GM12878 (cell line): ENCODE measurements at regions not wholly inside any gene's neighbourhood (a gene's known extent, or its start where the extent isn't known, plus 50 kb on each side); places are given as distances from the start of the nearest gene placed in this dataset.

ENCODE experiments used
- ATAC-seq: fragments of 200-7000 bp; cut with Tn5 transposase; 3 replicates; pipeline ENCODE4 v1.9.1; 2020; ENCODE audit warnings: mild to moderate bottlenecking, moderate library complexity
- BruUV-seq: library from RNA; stranded (reverse); fragments of 400-500 nt; replicated peaks from 2 replicates; lab custom pipeline; 2021; lab: Mats Ljungman, UMichigan
- CTCF ChIA-PET: fragments of 300-600 bp; sonication (Branson Sonifier 250); formaldehyde crosslinking; extraction: SDS; loops from one replicate; lab custom pipeline; 2021; ENCODE audit warnings: inconsistent platforms; lab: Yijun Ruan, JAX
- POLR2A ChIA-PET: fragments of 350-600 bp; formaldehyde crosslinking; extraction: SDS; loops from one replicate; lab custom pipeline; 2021; ENCODE audit warnings: inconsistent platforms; lab: Charles Lee
- RAD21 ChIA-PET: fragments of 300-600 bp; sonication (Branson Sonifier 250); formaldehyde crosslinking; loops from one replicate; lab custom pipeline; 2023; ENCODE audit warnings: antibody characterized with exemption; ENCODE audit not compliant: unreplicated experiment; lab: Charles Lee
- SMC1A ChIA-PET: fragments of 300-600 bp; sonication (Branson Sonifier 250); formaldehyde crosslinking; loops from one replicate; lab custom pipeline; 2023; ENCODE audit not compliant: unreplicated experiment, uncharacterized antibody; lab: Charles Lee
- DNase-seq: peaks from one replicate; pipeline ENCODE4 v3.0.0-alpha.2; 2011; ENCODE audit warnings: low read depth, low spot score
- FAIRE-seq: peaks from 3 replicates; lab custom pipeline; 2011; peaks lifted over from hg19 to GRCh38; lab: Jason Lieb, UNC
- H2AFZ ChIP-seq: 2 replicates; pipeline ENCODE4 v1.6.0; 2011; ENCODE audit warnings: low read depth, low read length, control low read depth; ENCODE audit not compliant: control insufficient read depth
- H3K27ac ChIP-seq: 2 replicates; pipeline ENCODE4 v1.5.1; 2011; ENCODE audit warnings: control low read depth; ENCODE audit not compliant: control insufficient read depth, insufficient read depth
- H3K27me3 ChIP-seq, 2 experiments: replicated peaks in 1 of 2; 2 replicates each; pipeline versions ENCODE4 v1.6.0 to v1.6.1; 2011; ENCODE audit warnings: low read length in 1 of 2; ENCODE audit not compliant: control insufficient read depth in 2 of 2, insufficient read depth in 2 of 2
- H3K36me3 ChIP-seq, 2 experiments: 2 replicates each; pipeline ENCODE4 v1.5.1; 2011; ENCODE audit warnings: low read length in 1 of 2; ENCODE audit not compliant: control insufficient read depth in 2 of 2, insufficient read depth in 2 of 2
- H3K4me1 ChIP-seq: 2 replicates; pipeline ENCODE4 v1.6.1; 2011; ENCODE audit warnings: mild to moderate bottlenecking, low read length, moderate library complexity, mixed read lengths; ENCODE audit not compliant: control insufficient read depth, insufficient read depth
- H3K4me2 ChIP-seq: 2 replicates; pipeline ENCODE4 v1.6.0; 2011; ENCODE audit warnings: control low read depth; ENCODE audit not compliant: control insufficient read depth, insufficient read depth
- H3K4me3 ChIP-seq: fragments of 200-600 bp; sonication (generic); 2 replicates; pipeline ENCODE4 v1.5.1; 2016
- H3K79me2 ChIP-seq: 2 replicates; pipeline ENCODE4 v1.6.0; 2011; ENCODE audit warnings: low read length; ENCODE audit not compliant: control insufficient read depth, insufficient read depth
- H3K9ac ChIP-seq: 2 replicates; pipeline ENCODE4 v1.8.0; 2011; ENCODE audit warnings: low read length, control low read depth, mixed read lengths; ENCODE audit not compliant: control insufficient read depth, insufficient read depth
- H3K9me3 ChIP-seq: replicated peaks from 3 replicates; pipeline ENCODE4 v1.5.1; 2011; ENCODE audit warnings: mild to moderate bottlenecking, low read length; ENCODE audit not compliant: control insufficient read depth, insufficient read depth
- H4K20me1 ChIP-seq: 2 replicates; pipeline ENCODE4 v1.6.0; 2011; ENCODE audit not compliant: control insufficient read depth, insufficient read depth
- ATF7 ChIP-seq: fragments of 450-650 bp; IDR thresholded peaks from 2 replicates; pipeline ENCODE4 v1.6.1; 2016; ENCODE audit warnings: low read depth, mild to moderate bottlenecking
- BCL11A ChIP-seq: IDR thresholded peaks from 2 replicates; pipeline ENCODE4 v1.6.1; 2011; ENCODE audit warnings: low read depth, low read length
- BHLHE40 ChIP-seq, 2 experiments: fragments of 450-650 bp in 1 of 2; IDR thresholded peaks; 2 replicates each; pipeline ENCODE4 v1.6.1; 2011 to 2017; ENCODE audit warnings: low read depth in 2 of 2, borderline replicate concordance in 1 of 2, improper control_type of control experiment in 1 of 2, low read length in 1 of 2, mild to moderate bottlenecking in 1 of 2
- EGR1 ChIP-seq, 2 experiments: IDR thresholded peaks; 1 replicate in 1 of 2; 2 replicates in 1 of 2; pipeline ENCODE4 v1.6.1; 2011 to 2012; ENCODE audit warnings: low read depth in 2 of 2, low read length in 2 of 2, borderline replicate concordance in 1 of 2, mild to moderate bottlenecking in 1 of 2, moderate library complexity in 1 of 2
- GABPA ChIP-seq: IDR thresholded peaks from 2 replicates; pipeline ENCODE4 v1.6.1; 2014; ENCODE audit warnings: antibody characterized with exemption, low read depth, mild to moderate bottlenecking, inconsistent platforms
- HDGF ChIP-seq: fragments of 450-650 bp; IDR thresholded peaks from 2 replicates; pipeline ENCODE4 v1.6.1; 2016; ENCODE audit warnings: antibody characterized with exemption
- IRF4 ChIP-seq: IDR thresholded peaks from 2 replicates; pipeline ENCODE4 v1.6.1; 2011; ENCODE audit warnings: low read depth, low read length
- JUNB ChIP-seq: IDR thresholded peaks from 2 replicates; pipeline ENCODE4 v1.6.1; 2016; ENCODE audit warnings: antibody characterized with exemption, mild to moderate bottlenecking
- MYC ChIP-seq: IDR thresholded peaks from 2 replicates; pipeline ENCODE4 v1.6.1; 2011; ENCODE audit warnings: mild to moderate bottlenecking, low read length, moderate library complexity, inconsistent platforms; ENCODE audit not compliant: insufficient read depth, insufficient replicate concordance, insufficient read length, severe bottlenecking
- NFXL1 ChIP-seq: fragments of 450-650 bp; IDR thresholded peaks from 2 replicates; pipeline ENCODE4 v1.6.1; 2017; ENCODE audit warnings: antibody characterized with exemption, mild to moderate bottlenecking, borderline replicate concordance
- NRF1 ChIP-seq: conservative IDR thresholded peaks from 2 replicates; pipeline ENCODE4 v1.6.1; 2011; ENCODE audit warnings: mild to moderate bottlenecking, low read depth, low read length, improper control_type of control experiment
- RAD51 ChIP-seq: fragments of 450-650 bp; IDR thresholded peaks from 2 replicates; pipeline ENCODE4 v1.6.1; 2016; ENCODE audit warnings: moderate library complexity, mild to moderate bottlenecking, inconsistent platforms
- SREBF2 ChIP-seq: IDR thresholded peaks from 2 replicates; pipeline ENCODE4 v1.6.1; 2012; ENCODE audit warnings: mild to moderate bottlenecking, low read length
- SUPT20H ChIP-seq: IDR thresholded peaks from 2 replicates; pipeline ENCODE4 v1.6.1; 2011; ENCODE audit warnings: low read depth, mild to moderate bottlenecking, low read length, moderate library complexity, borderline replicate concordance; ENCODE audit not compliant: control insufficient read depth
- SUZ12 ChIP-seq: fragments of 200-600 bp; sonication (generic); IDR thresholded peaks from one replicate; pipeline ENCODE4 v1.6.1; 2018; ENCODE audit warnings: antibody characterized with exemption, mild to moderate bottlenecking; ENCODE audit not compliant: unreplicated experiment
- ZNF217 ChIP-seq: fragments of 450-650 bp; IDR thresholded peaks from 2 replicates; pipeline ENCODE4 v1.6.1; 2017; ENCODE audit warnings: antibody characterized with exemption, mild to moderate bottlenecking
- WGBS: methylation state at CpG from one replicate; pipeline ENCODE4 v1.1.6; 2016; ENCODE audit warnings: low lambda C conversion rate; ENCODE audit not compliant: insufficient replicate concordance, insufficient coverage; ENCODE audit errors: missing lambda C conversion rate; 5-methylcytosine and 5-hydroxymethylcytosine counted together
- in situ Hi-C: fragments of 300-500 bp; cut with MboI; formaldehyde crosslinking; loops from 9 replicates; pipeline ENCODE4 v1.14.3; 2018; ENCODE audit warnings: mixed read lengths
- intact Hi-C: fragments of 100-400 bp; cut with micrococcal nuclease; formaldehyde crosslinking; loops from one replicate; pipeline ENCODE4 v1.14.2; 2022; ENCODE audit not compliant: unreplicated experiment
- TF ChIP-seq, protein P1 (sequence below): IDR thresholded peaks from 2 replicates; pipeline ENCODE4 v1.6.1; 2012; ENCODE audit warnings: low read depth, low read length, improper control_type of control experiment

DNA sequence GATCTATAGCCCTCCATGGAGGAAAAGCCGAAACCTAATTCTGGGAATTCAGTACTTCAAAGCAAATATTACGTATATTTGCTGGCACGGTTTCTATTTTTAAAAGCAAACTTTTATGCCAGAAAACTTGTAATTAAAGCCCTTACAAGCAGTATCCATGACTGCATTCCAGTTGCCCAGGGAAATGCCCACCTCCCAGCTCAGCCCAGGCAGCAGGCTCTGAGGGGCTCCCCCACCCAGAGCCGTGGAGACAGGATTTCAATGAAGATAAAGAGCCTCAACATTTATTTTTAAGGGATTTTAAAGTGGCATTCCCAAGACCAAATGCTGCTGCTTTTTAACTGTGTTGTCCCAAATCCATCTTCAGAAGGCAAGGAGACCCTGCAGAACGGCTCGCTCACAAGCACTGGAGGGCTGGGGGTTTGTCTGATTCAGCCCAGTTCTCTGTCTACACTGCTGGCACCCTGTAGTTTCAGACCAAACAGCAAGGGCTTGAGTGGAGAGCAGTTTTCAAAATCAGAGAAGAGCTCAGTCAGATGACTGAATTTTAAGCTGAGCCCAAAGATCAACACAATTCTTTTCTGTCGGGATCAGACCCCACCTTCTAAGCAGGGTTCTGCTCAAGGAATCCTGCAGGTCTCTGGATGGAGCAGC lies 105.1 kb downstream of the KCNF1 start:
- Histone ChIP-seq H3K4me1 (no peaks in the 10 kb centered on the region), H3K36me3 (no peaks in the 10 kb centered on the region), H3K4me3 (no peak overlapping the region), H4K20me1 (no peaks in the 10 kb centered on the region), H3K27me3 (peaks cover 0 to 4% of the 10 kb centered on the region in 2 experiments; a peak in 2 of 4 replicates), H2AFZ (no peak overlapping the region), H3K79me2 (no peaks in the 10 kb centered on the region), H3K4me2 (no peak overlapping the region), H3K9ac (no peak overlapping the region), H3K9me3 (no peaks in the 10 kb centered on the region), H3K27ac (no peak overlapping the region)
- ChIA-PET CTCF (interaction anchor here (1.6 kb wide), 1 partner anchor 115 kb away, joined by 6 read pairs; no protein-coding TSS in a partner anchor), POLR2A (no interaction called here), SMC1A (no interaction called here), RAD21 (no interaction called here)
- no peak for FAIRE-seq
- WGBS = 39% methylated on average over 7 of the region's 7 CpGs
- ATAC-seq = no peak
- no TSS peak for BruUV-seq
- in situ Hi-C loops = no loop called here
- intact Hi-C loops = no loop called here
- DNase-seq = no peak
- TF ChIP-seq ZNF217 = no peak
- no peak for TF ChIP-seq SUZ12
- no peak for TF ChIP-seq NRF1
- no peak for TF ChIP-seq RAD51
- no peak for TF ChIP-seq HDGF
- no peak for TF ChIP-seq BHLHE40 (IDR thresholded peaks at IDR 0.05; ENCODE audit: borderline replicate concordance in 1 of 2, low read depth in 2 of 2, low read length in 1 of 2)
- TF ChIP-seq GABPA = no peak
- no peak for TF ChIP-seq NFXL1
- TF ChIP-seq, protein P1, sequence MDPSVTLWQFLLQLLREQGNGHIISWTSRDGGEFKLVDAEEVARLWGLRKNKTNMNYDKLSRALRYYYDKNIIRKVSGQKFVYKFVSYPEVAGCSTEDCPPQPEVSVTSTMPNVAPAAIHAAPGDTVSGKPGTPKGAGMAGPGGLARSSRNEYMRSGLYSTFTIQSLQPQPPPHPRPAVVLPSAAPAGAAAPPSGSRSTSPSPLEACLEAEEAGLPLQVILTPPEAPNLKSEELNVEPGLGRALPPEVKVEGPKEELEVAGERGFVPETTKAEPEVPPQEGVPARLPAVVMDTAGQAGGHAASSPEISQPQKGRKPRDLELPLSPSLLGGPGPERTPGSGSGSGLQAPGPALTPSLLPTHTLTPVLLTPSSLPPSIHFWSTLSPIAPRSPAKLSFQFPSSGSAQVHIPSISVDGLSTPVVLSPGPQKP = no peak
- no peak for TF ChIP-seq ATF7
- no peak for TF ChIP-seq BCL11A
- no peak for TF ChIP-seq IRF4
- no peak for TF ChIP-seq SUPT20H
- no peak for TF ChIP-seq EGR1 (IDR thresholded peaks at IDR 0.05; ENCODE audit: borderline replicate concordance in 1 of 2, low read depth in 2 of 2, low read length in 2 of 2)
- TF ChIP-seq MYC = no peak
- no peak for TF ChIP-seq SREBF2
- no peak for TF ChIP-seq JUNB
